Loucy (cell line): ENCODE measurements at regions not wholly inside any gene's neighbourhood (a gene's known extent, or its start where the extent isn't known, plus 50 kb on each side); places are given as distances from the start of the nearest gene placed in this dataset.

Source experiments
- H2AFZ ChIP-seq: fragments of 200-600 bp; sonication (generic); 2 replicates; pipeline ENCODE4 v1.6.0; 2016; ENCODE audit warnings: antibody characterized with exemption, mild to moderate bottlenecking, low read length, moderate library complexity
- H3F3A ChIP-seq: fragments of 200-600 bp; 2 replicates; pipeline ENCODE4 v1.6.0; 2016; ENCODE audit warnings: antibody characterized with exemption, low read depth, mild to moderate bottlenecking
- H3K27me3 ChIP-seq: fragments of 200-600 bp; sonication (generic); 2 replicates; pipeline ENCODE4 v1.6.1; 2014; ENCODE audit warnings: low read length, mild to moderate bottlenecking; ENCODE audit not compliant: insufficient read depth, poor library complexity, severe bottlenecking
- H3K36me3 ChIP-seq: fragments of 200-600 bp; sonication (generic); 2 replicates; pipeline ENCODE4 v1.6.1; 2016; ENCODE audit warnings: low read length; ENCODE audit not compliant: insufficient read depth
- H3K4me1 ChIP-seq: fragments of 200-600 bp; sonication (generic); 2 replicates; pipeline ENCODE4 v1.5.1; 2014; ENCODE audit warnings: low read length, mild to moderate bottlenecking; ENCODE audit not compliant: insufficient read depth, poor library complexity, severe bottlenecking
- H3K4me2 ChIP-seq: fragments of 200-600 bp; sonication (generic); 2 replicates; pipeline ENCODE4 v1.6.0; 2014; ENCODE audit warnings: antibody characterized with exemption, low read length, low read depth, mild to moderate bottlenecking; ENCODE audit not compliant: poor library complexity, severe bottlenecking
- H3K4me3 ChIP-seq: fragments of 200-600 bp; sonication (generic); 2 replicates; pipeline ENCODE4 v1.5.1; 2014; ENCODE audit warnings: low read length, mild to moderate bottlenecking, mixed read lengths; ENCODE audit not compliant: poor library complexity, severe bottlenecking
- H3K79me2 ChIP-seq: fragments of 200-600 bp; sonication (generic); 2 replicates; pipeline ENCODE4 v1.6.1; 2014; ENCODE audit warnings: low read length; ENCODE audit not compliant: insufficient read depth
- H3K9ac ChIP-seq: fragments of 200-600 bp; sonication (generic); 2 replicates; pipeline ENCODE4 v1.6.0; 2014; ENCODE audit warnings: mild to moderate bottlenecking, low read depth, low read length, moderate library complexity; ENCODE audit not compliant: poor library complexity, severe bottlenecking
- H3K9me2 ChIP-seq: fragments of 200-600 bp; sonication (generic); replicated peaks from 2 replicates; pipeline ENCODE4 v1.6.1; 2016; ENCODE audit warnings: low read depth, low read length, mixed read lengths
- H3K9me3 ChIP-seq: fragments of 200-600 bp; sonication (generic); 2 replicates; pipeline ENCODE4 v1.6.1; 2014; ENCODE audit warnings: mild to moderate bottlenecking, antibody characterized with exemption, low read length, low read depth; ENCODE audit not compliant: insufficient read depth
- H4K20me1 ChIP-seq: fragments of 200-600 bp; sonication (generic); 2 replicates; pipeline ENCODE4 v1.6.0; 2014; ENCODE audit warnings: antibody characterized with exemption, low read length, mild to moderate bottlenecking; ENCODE audit not compliant: insufficient read depth, poor library complexity, severe bottlenecking
- CTCF ChIP-seq: fragments of 200-600 bp; sonication (generic); conservative IDR thresholded peaks from 2 replicates; pipeline ENCODE4 v1.5.1; 2014; ENCODE audit warnings: mild to moderate bottlenecking, antibody characterized with exemption, low read length
- EZH2phosphoT487 ChIP-seq: fragments of 200-600 bp; IDR thresholded peaks from 2 replicates; pipeline ENCODE4 v1.6.1; 2018; ENCODE audit warnings: antibody characterized with exemption, mild to moderate bottlenecking, moderate library complexity, borderline replicate concordance

- Histone ChIP-seq H4K20me1 (no peaks in the 10 kb centered on the region), H2AFZ (no peak overlapping the region), H3K79me2 (no peaks in the 10 kb centered on the region), H3F3A (no peaks in the 10 kb centered on the region), H3K36me3 (no peaks in the 10 kb centered on the region), H3K9me3 (no peaks in the 10 kb centered on the region), H3K4me3 (no peak overlapping the region), H3K4me1 (peaks cover 6% of the 10 kb centered on the region), H3K27me3 (no peaks in the 10 kb centered on the region), H3K9me2 (no peaks in the 10 kb centered on the region), H3K9ac (no peak overlapping the region), H3K4me2 (no peak overlapping the region)
- TF ChIP-seq CTCF (no peak), EZH2phosphoT487 (no peak)
Observed at GRCh38 chr6:15849395-15849794, 186.6 kb upstream of the DTNBP1 start.

GRCh38 chr6:15845492-15845891 lies 182.7 kb upstream of the DTNBP1 start:
- no peak for TF ChIP-seq CTCF
- TF ChIP-seq EZH2phosphoT487: no peak
- Histone ChIP-seq H3K27me3 (no peaks in the 10 kb centered on the region), H3K9ac (no peak overlapping the region), H3K36me3 (no peaks in the 10 kb centered on the region), H4K20me1 (no peaks in the 10 kb centered on the region), H3K9me3 (no peaks in the 10 kb centered on the region), H3K4me2 (no peak overlapping the region), H2AFZ (no peak overlapping the region), H3K9me2 (no peaks in the 10 kb centered on the region), H3K4me1 (peaks cover 4% of the 10 kb centered on the region), H3K79me2 (no peaks in the 10 kb centered on the region), H3F3A (no peaks in the 10 kb centered on the region), H3K4me3 (no peak overlapping the region)

- no peaks in the 10 kb centered on the region for H3F3A ChIP-seq
- H3K4me3 ChIP-seq: no peak overlapping the region
- TF ChIP-seq EZH2phosphoT487 (no peak), CTCF (no peak)
- H3K9me2 ChIP-seq: no peaks in the 10 kb centered on the region
- H3K9ac ChIP-seq: no peak overlapping the region
- no peaks in the 10 kb centered on the region for H4K20me1 ChIP-seq
- H3K4me1 ChIP-seq: peaks cover 4% of the 10 kb centered on the region
- H3K79me2 ChIP-seq: no peaks in the 10 kb centered on the region
- no peak overlapping the region for H3K4me2 ChIP-seq
- H3K36me3 ChIP-seq: no peaks in the 10 kb centered on the region
- H2AFZ ChIP-seq: no peak overlapping the region; the same call in 1 of the 2 replicates
- no peaks in the 10 kb centered on the region for H3K9me3 ChIP-seq
- H3K27me3 ChIP-seq: no peaks in the 10 kb centered on the region
Observed at GRCh38 chr6:15843764-15844163, 180.9 kb upstream of the DTNBP1 start.
